HepG2 (cell line): ENCODE measurements at regions not wholly inside any gene's neighbourhood (a gene's known extent, or its start where the extent isn't known, plus 50 kb on each side); places are given as distances from the start of the nearest gene placed in this dataset.
A peak's percentile ranks its signal among the peaks of the same experiment; 100 is the strongest.

Source experiments
- CEBPB ChIP-seq: IDR thresholded peaks from 2 replicates; pipeline ENCODE4 v1.6.1; 2011; ENCODE audit warnings: low read depth, low read length, improper control_type of control experiment, borderline replicate concordance
- CTCF ChIP-seq: sonication (generic); formaldehyde crosslinking; IDR thresholded peaks from 2 replicates; pipeline ENCODE4 v1.5.0; 2020; ENCODE audit warnings: mild to moderate bottlenecking, missing genetic modification reagents, moderate library complexity
- ELF1 ChIP-seq: sonication (generic); formaldehyde crosslinking; IDR thresholded peaks from 2 replicates; pipeline ENCODE4 v1.4.0; 2020; ENCODE audit warnings: missing genetic modification reagents
- ETV6 ChIP-seq: sonication (generic); formaldehyde crosslinking; conservative IDR thresholded peaks from 2 replicates; pipeline ENCODE4 v1.4.0; 2020; ENCODE audit warnings: missing genetic modification reagents
- GABPB1 ChIP-seq: IDR thresholded peaks from 2 replicates; pipeline ENCODE4 v1.6.1; 2016; ENCODE audit warnings: mild to moderate bottlenecking, missing genetic modification reagents, moderate library complexity, missing compliant biosample characterization
- HNF4G ChIP-seq, 2 experiments: sonication (generic) in 1 of 2; formaldehyde crosslinking in 1 of 2; IDR thresholded peaks; 2 replicates each; pipeline versions ENCODE4 v1.4.0 to v1.6.1; 2011 to 2020; ENCODE audit warnings: borderline replicate concordance in 2 of 2, low read depth in 2 of 2, mild to moderate bottlenecking in 2 of 2, low read length in 1 of 2, missing genetic modification reagents in 1 of 2, moderate library complexity in 1 of 2
- KAT8 ChIP-seq: IDR thresholded peaks from 2 replicates; pipeline ENCODE4 v1.6.1; 2016; ENCODE audit warnings: missing genetic modification reagents, missing compliant biosample characterization
- PATZ1 ChIP-seq: sonication (generic); formaldehyde crosslinking; IDR thresholded peaks from 2 replicates; pipeline ENCODE4 v1.4.0; 2020; ENCODE audit warnings: missing genetic modification reagents
- POGZ ChIP-seq: sonication (generic); formaldehyde crosslinking; IDR thresholded peaks from 2 replicates; pipeline ENCODE4 v1.4.0; 2020; ENCODE audit warnings: mild to moderate bottlenecking, missing genetic modification reagents
- RAD21 ChIP-seq: fragments of 450-650 bp; formaldehyde crosslinking; IDR thresholded peaks from 2 replicates; pipeline ENCODE4 v1.5.0; 2020; ENCODE audit warnings: mild to moderate bottlenecking
- SETDB1 ChIP-seq: sonication (generic); formaldehyde crosslinking; IDR thresholded peaks from 2 replicates; pipeline ENCODE4 v1.5.1; 2020; ENCODE audit warnings: missing genetic modification reagents, mild to moderate bottlenecking, borderline replicate concordance
- SNAPC2 ChIP-seq: sonication (generic); formaldehyde crosslinking; IDR thresholded peaks from 2 replicates; pipeline ENCODE4 v1.8.1; 2022; ENCODE audit warnings: mild to moderate bottlenecking, missing genetic modification reagents
- SOX6 ChIP-seq, 2 experiments: fragments of 450-650 bp in 1 of 2; sonication (generic) in 1 of 2; formaldehyde crosslinking in 1 of 2; IDR thresholded peaks; 2 replicates each; pipeline versions ENCODE4 v1.4.0 to v1.6.1; 2017 to 2020; ENCODE audit warnings: antibody characterized with exemption in 1 of 2, mild to moderate bottlenecking in 1 of 2, missing genetic modification reagents in 1 of 2
- ZNF609 ChIP-seq: sonication (generic); formaldehyde crosslinking; IDR thresholded peaks from 2 replicates; pipeline ENCODE4 v1.4.0; 2020; ENCODE audit warnings: mild to moderate bottlenecking, missing genetic modification reagents, borderline replicate concordance

- TF ChIP-seq SNAPC2 (CRISPR knock-in tag) (no peak), SETDB1 (CRISPR knock-in tag) (no peak), PATZ1 (CRISPR knock-in tag) (no peak), POGZ (CRISPR knock-in tag) (no peak), CTCF (peak; percentile 38), ZNF609 (CRISPR knock-in tag) (no peak), HNF4G (IDR thresholded peaks at IDR 0.05; ENCODE audit: borderline replicate concordance, low read depth, low read length) (no peak), HNF4G (CRISPR knock-in tag; IDR thresholded peaks at IDR 0.05; ENCODE audit: borderline replicate concordance, low read depth) (no peak), ETV6 (CRISPR knock-in tag) (no peak), KAT8 (CRISPR knock-in tag) (no peak), SOX6 (IDR thresholded peaks at IDR 0.05) (no peak), SOX6 (CRISPR knock-in tag; IDR thresholded peaks at IDR 0.05) (no peak), ELF1 (CRISPR knock-in tag) (no peak), RAD21 (CRISPR knock-in tag) (no peak), GABPB1 (no peak), CEBPB (no peak)
Observed at GRCh38 chr10:44821290-44821689, 89.8 kb upstream of the TMEM72 start.
